Activated naive CD4-positive, alpha-beta T cell treated with Interleukin-2 at 50 U/mL for 16 hours (primary cell): ENCODE measurements at regions not wholly inside any gene's neighbourhood (a gene's known extent, or its start where the extent isn't known, plus 50 kb on each side); places are given as distances from the start of the nearest gene placed in this dataset.
"Not testable (repeated sequence)": the region's sequence is repeated elsewhere in the genome, so short reads cannot be mapped to it uniquely, and the experiment has no call there.

ENCODE experiments used
- DNase-seq: peaks from one replicate; pipeline ENCODE4 v3.0.0-alpha.2; 2020

- DNase-seq, result no peak
These were observed 176.5 kb downstream of the ABCA8 start for GRCh38 chr17:68778726-68779125.

- DNase-seq, result no peak
These were observed 176.9 kb upstream of the FAM20A start for GRCh38 chr17:68777856-68778694.

- DNase-seq, result no peak
These were observed 176.2 kb upstream of the FAM20A start for GRCh38 chr17:68777243-68777855.

GRCh38 chr17:68776451-68776850, 175.3 kb upstream of the FAM20A start:
- no peak for DNase-seq

- no peak for DNase-seq
These were observed 174.8 kb upstream of the FAM20A start for GRCh38 chr17:68775969-68776368.

GRCh38 chr17:68775318-68775717, 174.2 kb upstream of the FAM20A start:
- DNase-seq, result no peak

- DNase-seq, result no peak
These were observed 170.8 kb upstream of the FAM20A start for GRCh38 chr17:68771867-68772515.

- DNase-seq, result no peak
These were observed 167.6 kb upstream of the FAM20A start for GRCh38 chr17:68768804-68769203.

- no peak for DNase-seq
These were observed 165.5 kb upstream of the FAM20A start for GRCh38 chr17:68766640-68767039.

- no peak for DNase-seq
These were observed 162.4 kb upstream of the FAM20A start for GRCh38 chr17:68763562-68763961.

GRCh38 chr17:68762911-68763310, 161.7 kb upstream of the FAM20A start:
- no peak for DNase-seq

- no peak for DNase-seq
These were observed 158.9 kb upstream of the FAM20A start for GRCh38 chr17:68760141-68760475.

- peak; percentile 28 for DNase-seq
These were observed 158.4 kb upstream of the FAM20A start for GRCh38 chr17:68759343-68760140.

- no peak for DNase-seq
These were observed 157.8 kb upstream of the FAM20A start for GRCh38 chr17:68759002-68759342.

- DNase-seq, result not testable (repeated sequence)
These were observed 156.9 kb upstream of the FAM20A start for GRCh38 chr17:68757866-68758757.

GRCh38 chr17:68753985-68754769, 153.0 kb upstream of the FAM20A start:
- no peak for DNase-seq

- DNase-seq, result no peak
These were observed 149.0 kb upstream of the FAM20A start for GRCh38 chr17:68750208-68750562.

GRCh38 chr17:68749349-68750207, 148.4 kb upstream of the FAM20A start:
- DNase-seq, result no peak

- DNase-seq, result no peak
These were observed 147.2 kb upstream of the FAM20A start for GRCh38 chr17:68748381-68748780.
